ENCODE measurements at regions not wholly inside any gene's neighbourhood (a gene's known extent, or its start where the extent isn't known, plus 50 kb on each side); places are given as distances from the start of the nearest gene placed in this dataset.

GRCh38 chr1:22281521-22282363 lies 138.8 kb upstream of the WNT4 start:
- H4K8ac ChIP-seq (ENCODE audit: extremely low read depth, insufficient read depth, low read length), result no peak overlapping the region
- no peak overlapping the region for H2AFZ ChIP-seq (ENCODE audit: low read length)
- TF ChIP-seq EGR1 (IDR thresholded peaks at IDR 0.05; ENCODE audit: borderline replicate concordance, low read depth, low read length) (no peak), POU5F1 (IDR thresholded peaks at IDR 0.05; ENCODE audit: low read depth, low read length) (no peak), JUN (IDR thresholded peaks at IDR 0.05; ENCODE audit: low read depth, low read length) (no peak), SIN3A (conservative IDR thresholded peaks at IDR 0.05 in 1 of 2, IDR thresholded peaks at IDR 0.05 in 1 of 2; ENCODE audit: low read depth in 1 of 2, low read length in 2 of 2) (no peak), SIX5 (IDR thresholded peaks at IDR 0.05; ENCODE audit: low read depth, low read length) (no peak), SP2 (IDR thresholded peaks at IDR 0.05; ENCODE audit: low read length) (no peak), CREB1 (IDR thresholded peaks at IDR 0.05) (no peak), E2F6 (IDR thresholded peaks at IDR 0.05) (no peak), MAX (IDR thresholded peaks at IDR 0.05) (no peak)
- no peak overlapping the region for H3K4me3 ChIP-seq (ENCODE audit: extremely low read depth in 1 of 4, insufficient read depth in 2 of 4, low read depth in 3 of 4, low read length in 4 of 4)
- no peak overlapping the region; the same call in 1 of the 2 replicates for H3K18ac ChIP-seq (ENCODE audit: extremely low read depth, low read length)
- H3K4ac ChIP-seq (replicated peaks; ENCODE audit: insufficient read length, low read depth, low read length), result no peak overlapping the region
- CTCF ChIA-PET (ENCODE audit: partially characterized antibody), result interaction anchor here (0.7 to 1.6 kb wide), 4 partner anchors 11 to 139 kb away, joined by 3 to 4 read pairs (median 3); no protein-coding TSS in a partner anchor
- H3K23me2 ChIP-seq (ENCODE audit: low read depth, low read length), result peaks cover 4% of the 10 kb centered on the region; the same call in 1 of the 2 replicates
- H3K27me3 ChIP-seq (replicated peaks in 1 of 4; ENCODE audit: control insufficient read depth in 3 of 4, extremely low read depth in 1 of 4, insufficient read depth in 3 of 4, low read length in 3 of 4), result no peaks in the 10 kb centered on the region; a peak in 2 of 7 replicates
- H2BK20ac ChIP-seq (ENCODE audit: low read length), result no peak overlapping the region
- no peak overlapping the region for H4K5ac ChIP-seq (ENCODE audit: insufficient read length, low read depth, low read length)
- H3K14ac ChIP-seq (ENCODE audit: insufficient read length), result no peak overlapping the region
- POLR2A ChIA-PET (ENCODE audit: partially characterized antibody), result interaction anchor here (1.4 kb wide), 1 partner anchor 12 kb away, joined by 4 read pairs; no protein-coding TSS in a partner anchor
- 94% methylated on average over 11 of the region's 11 CpGs; no CpG with 5 or more reads in 1 of the 2 experiments for WGBS, 2 experiments (ENCODE audit: extremely low coverage in 1 of 2, insufficient coverage in 1 of 2, insufficient read length in 1 of 2, insufficient replicate concordance in 2 of 2, low coverage in 1 of 2, low lambda C conversion rate in 2 of 2, missing lambda C conversion rate in 1 of 2)
- H4K20me1 ChIP-seq (replicated peaks in 1 of 2; ENCODE audit: control insufficient read depth in 1 of 2, insufficient read depth in 2 of 2, low read length in 2 of 2), result no peaks in the 10 kb centered on the region
- H2AK5ac ChIP-seq (ENCODE audit: low read depth, low read length), result no peak overlapping the region
- FAIRE-seq, result no peak
- no peaks in the 10 kb centered on the region for H3K36me3 ChIP-seq (ENCODE audit: control insufficient read depth in 2 of 4, insufficient read depth in 4 of 4, low read length in 3 of 4)
- no peak overlapping the region for H2BK15ac ChIP-seq (ENCODE audit: low read length)
- no peak overlapping the region for H4K91ac ChIP-seq (replicated peaks; ENCODE audit: insufficient read length, low read length)
- no peak overlapping the region for H3K9ac ChIP-seq (replicated peaks in 1 of 4; ENCODE audit: extremely low read depth in 1 of 4, low read depth in 3 of 4, low read length in 3 of 4)
- H2BK120ac ChIP-seq (replicated peaks; ENCODE audit: low read depth, low read length), result no peak overlapping the region
- H3K4me1 ChIP-seq (replicated peaks in 1 of 4; ENCODE audit: control insufficient read depth in 3 of 4, insufficient read depth in 4 of 4, low read length in 3 of 4), result no peaks in the 10 kb centered on the region
- no peak overlapping the region for H2BK5ac ChIP-seq (ENCODE audit: low read depth, low read length)
- no peak overlapping the region for H3K27ac ChIP-seq (ENCODE audit: low read depth, low read length)
- H3K79me1 ChIP-seq (ENCODE audit: low read depth, low read length), result no peaks in the 10 kb centered on the region
- no peaks in the 10 kb centered on the region for H3K9me3 ChIP-seq (ENCODE audit: insufficient read depth in 2 of 2, low read depth in 1 of 2, low read length in 1 of 2)
- no peak for DNase-seq (ENCODE audit: low read depth in 1 of 2, low spot score in 2 of 2)
- H2BK12ac ChIP-seq (ENCODE audit: low read depth, low read length), result no peak overlapping the region; the same call in 1 of the 2 replicates
- no peaks in the 10 kb centered on the region for H3K79me2 ChIP-seq (ENCODE audit: control insufficient read depth in 1 of 2, insufficient read depth in 2 of 2, low read length in 2 of 2)
- H3K56ac ChIP-seq (replicated peaks; ENCODE audit: insufficient read length, low read depth, low read length), result no peak overlapping the region
- no peak overlapping the region for H3K23ac ChIP-seq (ENCODE audit: insufficient read length)
- H3K4me2 ChIP-seq (ENCODE audit: insufficient read depth in 1 of 2, low read depth in 2 of 2, low read length in 2 of 2), result no peak overlapping the region

Measured in H1 (cell line).